Lower leg skin (tissue), 4 donors: ENCODE measurements at regions not wholly inside any gene's neighbourhood (a gene's known extent, or its start where the extent isn't known, plus 50 kb on each side); places are given as distances from the start of the nearest gene placed in this dataset.

Source experiments
- DNase-seq, 2 donors: peaks; one replicate each; pipeline ENCODE4 v3.0.0-alpha.2; 2019; ENCODE audit warnings: low spot score in 2 of 2
- H3K4me3 ChIP-seq: fragments of 200-600 bp; sonication (generic); 2 replicates; pipeline ENCODE4 v1.5.1; 2017; ENCODE audit warnings: mild to moderate bottlenecking, low read depth; ENCODE audit not compliant: poor library complexity, severe bottlenecking
- CTCF ChIP-seq, 3 donors: fragments of 450-650 bp; IDR thresholded peaks; one replicate each; pipeline ENCODE4 v1.5.1; 2016; ENCODE audit warnings: antibody characterized with exemption in 3 of 3, mild to moderate bottlenecking in 3 of 3, moderate library complexity in 2 of 3
- POLR2A ChIP-seq, 2 donors: fragments of 450-650 bp; IDR thresholded peaks; one replicate each; pipeline ENCODE4 v1.6.1; 2016 to 2017; ENCODE audit warnings: antibody characterized with exemption in 2 of 2, mild to moderate bottlenecking in 1 of 2, moderate library complexity in 1 of 2
- WGBS, 2 donors: methylation state at CpG; one replicate each; pipeline ENCODE4 v1.1.5; 2018; 5-methylcytosine and 5-hydroxymethylcytosine counted together
- intact Hi-C: fragments of 100-400 bp; cut with DNase I; formaldehyde crosslinking; loops from one replicate; pipeline ENCODE4 v1.15.0; 2023; ENCODE audit warnings: low total_unique reads

GRCh38 chr2:57758686-57759085, 287.9 kb upstream of the VRK2 start:
- intact Hi-C loops: no loop called here
- WGBS, 2 donors: 51 to 62% methylated on average over 2 of the region's 2 CpGs
- no peak for TF ChIP-seq CTCF (IDR thresholded peaks at IDR 0.05)
- no peak for TF ChIP-seq POLR2A (IDR thresholded peaks at IDR 0.05)
- DNase-seq: no peak
- no peak overlapping the region for H3K4me3 ChIP-seq

GRCh38 chr2:57759131-57759530, 287.5 kb upstream of the VRK2 start:
- no peak for TF ChIP-seq CTCF (IDR thresholded peaks at IDR 0.05)
- no peak for TF ChIP-seq POLR2A (IDR thresholded peaks at IDR 0.05)
- intact Hi-C loops: no loop called here
- WGBS, 2 donors: 32 to 36% methylated on average over 5 of the region's 5 CpGs
- no peak for DNase-seq
- H3K4me3 ChIP-seq: no peak overlapping the region

- intact Hi-C loops: no loop called here
These were observed 286.7 kb upstream of the VRK2 start for GRCh38 chr2:57759822-57760300.

GRCh38 chr2:57760381-57760801, 286.2 kb upstream of the VRK2 start:
- 62 to 64% methylated on average over 4 of the region's 4 CpGs for WGBS, 2 donors
- H3K4me3 ChIP-seq: no peak overlapping the region
- intact Hi-C loops: no loop called here
- no peak for DNase-seq
- TF ChIP-seq POLR2A (IDR thresholded peaks at IDR 0.05) (no peak), CTCF (IDR thresholded peaks at IDR 0.05) (no peak)

More at GRCh38 chr2:57759822-57760300, 286.7 kb upstream of the VRK2 start:
- peak; percentile 69 to 96 for DNase-seq
- TF ChIP-seq CTCF (IDR thresholded peaks at IDR 0.05) (peak in 1 of 3 donors; percentile 74), POLR2A (IDR thresholded peaks at IDR 0.05) (no peak)
- no peak overlapping the region for H3K4me3 ChIP-seq
- WGBS, 2 donors: 1% methylated on average over 19 of the region's 19 CpGs

- TF ChIP-seq POLR2A (IDR thresholded peaks at IDR 0.05): no peak
- WGBS, 2 donors: 74 to 77% methylated on average over 2 of the region's 2 CpGs
- DNase-seq: no peak
- H3K4me3 ChIP-seq: no peak overlapping the region
- intact Hi-C loops: no loop called here
These were observed 269.7 kb upstream of the VRK2 start for GRCh38 chr2:57776916-57777315.

GRCh38 chr2:57782587-57782986, 264.0 kb upstream of the VRK2 start:
- DNase-seq: no peak
- intact Hi-C loops: no loop called here
- TF ChIP-seq POLR2A (IDR thresholded peaks at IDR 0.05): no peak
- TF ChIP-seq CTCF (IDR thresholded peaks at IDR 0.05): no peak
- H3K4me3 ChIP-seq: no peak overlapping the region
